ENCODE measurements at regions not wholly inside any gene's neighbourhood (a gene's known extent, or its start where the extent isn't known, plus 50 kb on each side); places are given as distances from the start of the nearest gene placed in this dataset.

DNA sequence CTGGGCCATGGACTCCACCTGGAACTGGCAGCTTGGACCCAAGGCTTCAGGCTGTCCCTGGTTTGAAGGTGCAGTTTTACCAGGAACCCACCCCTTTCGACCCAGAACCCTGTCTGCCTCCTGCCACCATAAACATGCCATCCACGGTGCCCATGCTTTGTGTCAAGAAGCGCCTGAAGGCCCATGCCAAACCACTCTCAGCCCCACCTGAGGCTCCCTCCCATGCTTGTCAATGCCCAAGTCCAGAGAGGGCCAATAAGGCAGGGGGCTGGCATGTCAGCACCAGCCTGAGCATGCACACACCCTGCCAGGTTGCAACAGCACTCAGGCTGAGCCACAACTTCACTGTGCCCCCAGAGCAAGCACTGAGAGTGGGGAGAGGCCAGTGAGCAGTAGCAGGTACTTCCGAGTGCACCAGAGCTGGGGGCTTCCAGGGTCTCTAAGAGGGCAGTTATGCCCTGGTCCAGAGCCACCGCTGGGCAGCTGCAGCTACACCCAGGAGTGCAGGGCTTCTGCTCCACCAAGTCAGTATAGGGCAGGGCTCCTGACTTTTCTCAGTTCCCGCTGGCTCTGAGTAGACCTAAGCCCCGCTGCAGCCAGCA is 1256.0 kb downstream of the AMY1C start:
- DNase-seq (ENCODE audit: low read depth): no peak
- in situ Hi-C loops (cut with HindIII; ENCODE audit: low sequenced_read_pairs): no loop called here
- TF ChIP-seq, protein P1, sequence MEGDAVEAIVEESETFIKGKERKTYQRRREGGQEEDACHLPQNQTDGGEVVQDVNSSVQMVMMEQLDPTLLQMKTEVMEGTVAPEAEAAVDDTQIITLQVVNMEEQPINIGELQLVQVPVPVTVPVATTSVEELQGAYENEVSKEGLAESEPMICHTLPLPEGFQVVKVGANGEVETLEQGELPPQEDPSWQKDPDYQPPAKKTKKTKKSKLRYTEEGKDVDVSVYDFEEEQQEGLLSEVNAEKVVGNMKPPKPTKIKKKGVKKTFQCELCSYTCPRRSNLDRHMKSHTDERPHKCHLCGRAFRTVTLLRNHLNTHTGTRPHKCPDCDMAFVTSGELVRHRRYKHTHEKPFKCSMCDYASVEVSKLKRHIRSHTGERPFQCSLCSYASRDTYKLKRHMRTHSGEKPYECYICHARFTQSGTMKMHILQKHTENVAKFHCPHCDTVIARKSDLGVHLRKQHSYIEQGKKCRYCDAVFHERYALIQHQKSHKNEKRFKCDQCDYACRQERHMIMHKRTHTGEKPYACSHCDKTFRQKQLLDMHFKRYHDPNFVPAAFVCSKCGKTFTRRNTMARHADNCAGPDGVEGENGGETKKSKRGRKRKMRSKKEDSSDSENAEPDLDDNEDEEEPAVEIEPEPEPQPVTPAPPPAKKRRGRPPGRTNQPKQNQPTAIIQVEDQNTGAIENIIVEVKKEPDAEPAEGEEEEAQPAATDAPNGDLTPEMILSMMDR (IDR thresholded peaks at IDR 0.05; ENCODE audit: low read depth, low read length, missing control alignments): no peak
- no peak overlapping the region for H3K4me3 ChIP-seq (ENCODE audit: low read depth, low read length)

DNA sequence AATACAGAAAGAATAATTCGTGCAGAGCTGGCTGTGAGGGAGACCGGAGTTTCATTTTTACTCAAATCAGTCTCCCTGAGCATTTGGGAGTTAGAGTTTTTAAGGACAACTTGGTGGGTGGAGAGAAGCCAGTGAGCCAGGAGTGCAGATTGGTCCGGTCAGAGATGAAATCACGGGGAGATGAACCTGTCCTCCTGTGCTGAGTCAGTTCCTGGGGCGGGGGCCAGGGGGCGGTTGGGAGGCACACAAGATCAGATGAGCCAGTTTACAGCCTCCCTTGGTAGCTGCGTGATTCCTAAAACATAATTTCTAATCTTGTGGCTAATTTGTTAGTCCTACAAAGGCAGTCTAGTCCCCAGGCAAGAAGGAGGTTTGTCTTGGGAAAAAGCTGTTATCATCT is 1267.9 kb downstream of the AMY1C start:
- TF ChIP-seq, protein P1 (IDR thresholded peaks at IDR 0.05; ENCODE audit: low read depth, low read length, missing control alignments): no peak
- in situ Hi-C loops (cut with HindIII; ENCODE audit: low sequenced_read_pairs): no loop called here

DNA sequence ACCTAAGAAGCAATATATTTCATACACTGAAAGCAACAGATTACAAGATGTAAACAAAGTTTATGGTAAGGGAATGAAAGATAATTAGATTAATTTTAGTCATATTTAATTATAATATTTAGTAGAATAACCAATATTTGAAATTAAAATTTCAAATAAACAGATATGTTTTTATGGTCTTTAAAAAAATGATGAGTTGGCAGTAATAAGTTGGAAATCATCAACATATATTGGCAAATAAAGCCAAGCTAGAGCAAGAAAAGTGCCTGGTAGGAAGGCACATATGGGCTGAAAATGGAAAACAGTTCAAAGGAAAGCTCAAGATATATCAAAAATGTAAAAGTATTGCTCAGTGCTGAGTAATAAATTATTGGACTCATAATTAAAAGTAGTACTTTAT is 1274.0 kb downstream of the AMY1C start:
- in situ Hi-C loops (cut with HindIII; ENCODE audit: low sequenced_read_pairs): no loop called here
- no peak for DNase-seq (ENCODE audit: low read depth)
- H3K4me3 ChIP-seq (ENCODE audit: low read depth, low read length): no peak overlapping the region
- TF ChIP-seq, protein P1 (IDR thresholded peaks at IDR 0.05; ENCODE audit: low read depth, low read length, missing control alignments): no peak

More for the DNA sequence above, 1267.9 kb downstream of the AMY1C start:
- DNase-seq (ENCODE audit: low read depth): no peak
- no peak overlapping the region for H3K4me3 ChIP-seq (ENCODE audit: low read depth, low read length)

DNA sequence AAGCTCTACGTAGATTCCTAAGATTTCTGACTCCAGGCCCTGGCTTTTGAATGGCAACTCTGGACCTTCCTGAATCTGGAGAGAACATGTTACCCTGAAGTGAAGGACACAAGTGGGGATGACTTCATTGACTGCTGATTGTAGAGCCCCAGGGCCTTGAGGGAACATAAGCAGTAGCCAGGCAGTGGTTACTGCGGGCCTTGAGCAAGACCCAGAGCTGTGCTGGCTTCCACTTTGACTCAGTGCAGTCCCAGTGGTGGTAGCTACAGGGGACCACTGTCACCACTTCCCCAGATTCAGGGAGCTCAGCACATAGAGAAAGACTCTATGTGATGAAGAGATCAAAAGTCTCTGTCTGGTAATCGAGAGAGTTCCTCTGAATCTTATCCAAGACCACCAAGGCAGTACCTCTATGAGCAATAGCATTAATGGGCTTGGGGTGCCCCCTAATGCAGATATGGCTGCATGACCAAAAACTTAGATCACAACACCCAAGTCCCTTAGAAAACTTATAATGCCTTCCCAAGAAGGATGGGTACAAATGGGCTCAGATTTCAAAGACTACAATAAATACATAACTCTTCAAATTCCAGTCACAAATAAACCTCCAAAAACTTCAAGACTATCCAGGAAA is 1278.3 kb downstream of the AMY1C start:
- in situ Hi-C loops (cut with HindIII; ENCODE audit: low sequenced_read_pairs): no loop called here
- TF ChIP-seq, protein P1 (IDR thresholded peaks at IDR 0.05; ENCODE audit: low read depth, low read length, missing control alignments): no peak
- H3K4me3 ChIP-seq (ENCODE audit: low read depth, low read length): no peak overlapping the region
- DNase-seq (ENCODE audit: low read depth): no peak

DNA sequence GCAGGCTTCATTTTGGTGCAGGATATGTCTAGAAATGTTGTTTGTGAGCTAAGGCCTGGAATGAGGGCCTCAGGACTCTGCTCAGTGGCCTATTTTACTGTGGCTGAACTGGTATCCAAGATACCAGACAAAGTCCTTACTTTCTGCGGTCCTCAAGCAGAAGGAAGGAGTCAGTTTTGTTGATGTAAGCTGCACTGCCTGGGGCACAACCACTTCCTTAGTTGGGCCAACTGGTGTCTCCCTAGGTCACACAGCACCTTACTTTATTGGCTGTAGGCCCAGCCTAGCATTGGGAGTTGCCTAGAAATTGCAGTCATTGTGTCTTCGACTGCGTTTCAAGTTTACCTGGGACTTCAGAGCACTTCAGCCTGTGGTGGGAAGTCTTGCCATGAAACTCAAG is 1322.7 kb downstream of the AMY1C start:
- TF ChIP-seq, protein P1 (IDR thresholded peaks at IDR 0.05; ENCODE audit: low read depth, low read length, missing control alignments): no peak
- in situ Hi-C loops (cut with HindIII; ENCODE audit: low sequenced_read_pairs): no loop called here
- no peak overlapping the region for H3K4me3 ChIP-seq (ENCODE audit: low read depth, low read length)
- DNase-seq (ENCODE audit: low read depth): no peak

DNA sequence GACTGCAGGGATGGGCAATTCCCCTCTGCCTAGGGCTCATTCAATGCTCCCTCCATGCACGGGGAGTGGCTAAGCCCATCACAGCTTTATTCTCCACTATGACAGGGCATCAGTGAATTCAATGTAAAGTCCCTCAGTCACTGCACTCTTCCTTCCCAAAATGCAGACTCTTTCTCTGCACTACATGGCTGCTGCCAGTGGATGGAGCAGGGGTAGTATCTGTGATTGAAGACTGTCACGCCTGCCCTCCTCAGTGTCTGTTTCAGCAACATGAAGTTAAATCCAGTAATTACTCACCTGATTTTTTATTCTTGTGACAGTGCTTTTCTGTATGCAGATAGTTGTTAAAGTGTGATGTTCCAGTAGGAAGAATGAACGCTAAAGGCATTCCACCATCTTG is 1323.2 kb downstream of the AMY1C start:
- no peak for DNase-seq (ENCODE audit: low read depth)
- no peak overlapping the region for H3K4me3 ChIP-seq (ENCODE audit: low read depth, low read length)
- TF ChIP-seq, protein P1 (IDR thresholded peaks at IDR 0.05; ENCODE audit: low read depth, low read length, missing control alignments): no peak
- in situ Hi-C loops (cut with HindIII; ENCODE audit: low sequenced_read_pairs): no loop called here
